ENCODE measurements at regions not wholly inside any gene's neighbourhood (a gene's known extent, or its start where the extent isn't known, plus 50 kb on each side); places are given as distances from the start of the nearest gene placed in this dataset.

DNA sequence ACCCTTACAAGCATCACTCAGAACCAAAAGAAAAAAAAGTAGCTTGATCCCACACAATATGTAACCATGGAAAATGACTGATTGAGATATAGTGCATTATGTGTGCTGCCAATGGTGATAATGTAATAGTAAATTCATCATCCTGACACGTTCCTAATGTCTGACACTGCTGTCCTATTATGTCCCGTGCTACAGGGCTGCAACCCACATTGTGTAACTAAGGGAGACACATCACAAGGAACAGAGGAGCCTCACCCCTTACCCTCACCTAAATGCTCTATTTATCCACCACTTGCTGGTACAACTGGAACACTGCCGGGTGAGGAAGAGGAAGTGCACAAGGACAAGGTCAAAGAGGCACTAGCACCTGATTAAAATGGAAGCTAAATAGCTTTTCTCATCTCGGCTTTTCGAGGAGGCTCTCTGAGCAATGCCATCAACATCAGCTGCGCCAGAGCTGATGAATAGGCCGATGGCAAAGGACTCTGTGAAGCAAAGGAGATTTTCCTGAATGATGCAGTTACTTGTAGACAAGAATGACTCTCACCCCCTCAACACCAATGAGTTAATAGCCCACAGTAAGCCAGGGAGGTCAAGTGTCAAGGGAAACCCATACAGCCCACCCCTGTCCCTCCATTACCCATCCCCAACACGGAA, 181.6 kb downstream of the HNRNPD start:
- TF ChIP-seq, protein P1, sequence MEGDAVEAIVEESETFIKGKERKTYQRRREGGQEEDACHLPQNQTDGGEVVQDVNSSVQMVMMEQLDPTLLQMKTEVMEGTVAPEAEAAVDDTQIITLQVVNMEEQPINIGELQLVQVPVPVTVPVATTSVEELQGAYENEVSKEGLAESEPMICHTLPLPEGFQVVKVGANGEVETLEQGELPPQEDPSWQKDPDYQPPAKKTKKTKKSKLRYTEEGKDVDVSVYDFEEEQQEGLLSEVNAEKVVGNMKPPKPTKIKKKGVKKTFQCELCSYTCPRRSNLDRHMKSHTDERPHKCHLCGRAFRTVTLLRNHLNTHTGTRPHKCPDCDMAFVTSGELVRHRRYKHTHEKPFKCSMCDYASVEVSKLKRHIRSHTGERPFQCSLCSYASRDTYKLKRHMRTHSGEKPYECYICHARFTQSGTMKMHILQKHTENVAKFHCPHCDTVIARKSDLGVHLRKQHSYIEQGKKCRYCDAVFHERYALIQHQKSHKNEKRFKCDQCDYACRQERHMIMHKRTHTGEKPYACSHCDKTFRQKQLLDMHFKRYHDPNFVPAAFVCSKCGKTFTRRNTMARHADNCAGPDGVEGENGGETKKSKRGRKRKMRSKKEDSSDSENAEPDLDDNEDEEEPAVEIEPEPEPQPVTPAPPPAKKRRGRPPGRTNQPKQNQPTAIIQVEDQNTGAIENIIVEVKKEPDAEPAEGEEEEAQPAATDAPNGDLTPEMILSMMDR (IDR thresholded peaks at IDR 0.05) = no peak
- no peaks in the 10 kb centered on the region for H3K27me3 ChIP-seq
- H3K27ac ChIP-seq = no peak overlapping the region
- DNase-seq (ENCODE audit: low spot score) = no peak
- H3K4me1 ChIP-seq = no peaks in the 10 kb centered on the region
- no peaks in the 10 kb centered on the region for H3K36me3 ChIP-seq
- H3K9me3 ChIP-seq = no peaks in the 10 kb centered on the region
- no peak overlapping the region for H3K4me3 ChIP-seq

DNA sequence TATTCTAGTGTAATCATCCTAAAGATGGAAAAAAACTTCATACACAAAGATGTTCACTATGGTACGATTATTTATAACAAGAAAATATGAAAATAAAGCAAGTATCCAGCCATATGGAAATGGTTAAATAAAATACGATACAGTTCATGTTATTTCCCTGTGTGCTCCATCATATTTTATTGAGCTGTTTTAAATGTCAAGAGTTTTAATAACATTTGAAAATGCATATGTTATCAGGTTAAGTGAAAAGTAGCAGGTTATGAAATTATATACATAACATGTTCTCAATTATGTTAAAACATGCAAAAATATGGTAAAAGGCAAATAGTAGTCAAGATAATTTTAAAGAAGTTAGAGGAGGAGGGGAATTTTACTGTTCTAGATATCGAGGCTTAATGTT, 192.0 kb downstream of the HNRNPD start:
- Histone ChIP-seq H3K36me3 (no peaks in the 10 kb centered on the region), H3K4me1 (no peaks in the 10 kb centered on the region), H3K27me3 (no peaks in the 10 kb centered on the region), H3K27ac (no peak overlapping the region), H3K9me3 (no peaks in the 10 kb centered on the region), H3K4me3 (no peak overlapping the region)
- no peak for DNase-seq (ENCODE audit: low spot score)
- TF ChIP-seq, protein P1 (IDR thresholded peaks at IDR 0.05) = no peak

DNA sequence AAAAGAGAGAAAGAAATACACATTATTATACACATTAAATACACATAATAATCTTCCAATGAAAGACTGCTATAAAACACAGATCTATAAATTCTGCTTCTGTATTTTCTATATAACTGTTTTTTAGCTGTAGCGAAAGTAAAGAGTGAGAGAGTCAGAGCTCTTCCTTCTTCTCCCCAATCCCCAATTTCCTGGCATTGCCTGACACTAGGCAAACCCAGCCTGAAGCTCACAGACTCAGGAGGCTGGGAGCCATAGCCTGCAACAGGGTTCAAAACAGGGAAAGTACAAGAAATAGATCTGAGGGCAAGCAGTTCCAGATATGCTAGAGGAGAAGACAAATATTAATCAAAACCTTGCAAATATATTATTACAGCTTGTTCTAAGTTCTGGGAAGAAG, 201.6 kb downstream of the HNRNPD start:
- Histone ChIP-seq H3K4me3 (no peak overlapping the region), H3K4me1 (no peaks in the 10 kb centered on the region), H3K27me3 (no peaks in the 10 kb centered on the region), H3K27ac (no peak overlapping the region), H3K36me3 (no peaks in the 10 kb centered on the region), H3K9me3 (peaks cover 0 to 7% of the 10 kb centered on the region in 2 donors)
- DNase-seq (ENCODE audit: low spot score) = no peak
- TF ChIP-seq, protein P1 (IDR thresholded peaks at IDR 0.05) = no peak

DNA sequence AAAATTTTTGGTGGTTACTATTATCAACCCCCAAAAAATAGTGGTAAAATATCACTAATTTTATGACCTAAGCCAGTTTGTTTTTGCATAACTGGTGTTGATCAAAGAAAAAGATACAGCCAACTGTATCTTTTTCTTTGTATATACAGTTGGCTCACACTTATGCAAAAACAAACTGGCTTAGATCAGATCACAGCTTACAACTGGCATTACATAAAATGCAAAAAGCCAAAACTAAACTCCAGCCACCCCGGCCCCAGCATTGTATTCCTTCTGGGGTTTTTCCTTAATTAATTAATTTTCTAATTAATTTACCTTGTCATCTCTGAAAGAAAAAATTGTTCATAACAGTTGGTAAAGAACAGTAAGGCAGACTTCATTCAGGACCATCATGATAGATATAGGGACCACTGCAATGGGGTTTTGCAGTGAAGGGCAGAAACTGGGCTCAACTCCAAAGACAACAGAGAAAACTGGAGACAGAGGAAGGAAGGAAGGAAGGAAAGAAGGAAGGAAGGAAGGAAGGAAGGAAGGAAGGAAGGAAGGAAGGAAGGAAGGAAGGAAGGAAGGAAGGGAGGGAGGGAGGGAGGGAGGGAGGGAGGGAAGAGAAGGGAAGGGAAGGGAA, 202.1 kb downstream of the HNRNPD start:
- TF ChIP-seq, protein P1 (IDR thresholded peaks at IDR 0.05) = no peak

GRCh38 chr4:82149750-82150149, 224.0 kb downstream of the HNRNPD start:
- H3K4me1 ChIP-seq = no peaks in the 10 kb centered on the region
- no peaks in the 10 kb centered on the region for H3K36me3 ChIP-seq
- no peak overlapping the region for H3K27ac ChIP-seq
- H3K4me3 ChIP-seq = no peak overlapping the region
- DNase-seq (ENCODE audit: low spot score) = no peak
- H3K9me3 ChIP-seq = peaks cover 0 to 3% of the 10 kb centered on the region in 2 donors
- no peaks in the 10 kb centered on the region for H3K27me3 ChIP-seq
- TF ChIP-seq, protein P1 (IDR thresholded peaks at IDR 0.05) = no peak

More for the DNA sequence above, 202.1 kb downstream of the HNRNPD start:
- no peak for DNase-seq (ENCODE audit: low spot score)
- no peak overlapping the region for H3K27ac ChIP-seq
- no peak overlapping the region for H3K4me3 ChIP-seq
- H3K4me1 ChIP-seq = no peaks in the 10 kb centered on the region
- peaks cover 0 to 7% of the 10 kb centered on the region in 2 donors for H3K9me3 ChIP-seq
- no peaks in the 10 kb centered on the region for H3K27me3 ChIP-seq
- H3K36me3 ChIP-seq = no peaks in the 10 kb centered on the region
